Endothelial cell of umbilical vein (primary cell): ENCODE measurements at regions not wholly inside any gene's neighbourhood (a gene's known extent, or its start where the extent isn't known, plus 50 kb on each side); places are given as distances from the start of the nearest gene placed in this dataset.

Source experiments
- BruUV-seq: library from RNA; stranded (reverse); fragments of 400-500 nt; replicated peaks from 2 replicates; lab custom pipeline; 2021; lab: Mats Ljungman, UMichigan
- CTCF ChIA-PET: fragments of 300-600, 350-600 bp; sonication (Branson Sonifier 250); formaldehyde crosslinking; loops from one replicate; lab custom pipeline; 2021; ENCODE audit warnings: antibody characterized with exemption, inconsistent platforms; lab: Charles Lee
- POLR2A ChIA-PET: fragments of 300-600, 350-600 bp; sonication (Branson Sonifier 250); formaldehyde crosslinking; loops from one replicate; lab custom pipeline; 2021; ENCODE audit warnings: antibody characterized with exemption, inconsistent platforms; lab: Charles Lee
- DNase-seq: peaks from one replicate; pipeline ENCODE4 v3.0.0-alpha.2; 2011; ENCODE audit warnings: low read depth, low spot score
- FAIRE-seq: peaks from 2 replicates; lab custom pipeline; 2011; peaks lifted over from hg19 to GRCh38; lab: Jason Lieb, UNC
- H2AFZ ChIP-seq: 2 replicates; pipeline ENCODE4 v1.6.0; 2012; ENCODE audit warnings: low read depth, low read length, control low read depth, inconsistent platforms
- H3K27ac ChIP-seq: 2 replicates; pipeline ENCODE4 v1.5.1; 2011; ENCODE audit warnings: low read depth, mild to moderate bottlenecking, control low read depth, low read length, moderate library complexity; ENCODE audit not compliant: insufficient read depth
- H3K27me3 ChIP-seq, 2 experiments: 2 replicates each; pipeline versions ENCODE4 v1.6.0 to v1.6.1; 2011; ENCODE audit warnings: low read length in 2 of 2, mixed read lengths in 1 of 2; ENCODE audit not compliant: control insufficient read depth in 2 of 2, insufficient read depth in 2 of 2
- H3K36me3 ChIP-seq, 2 experiments: 2 replicates in 1 of 2; 3 replicates in 1 of 2; pipeline ENCODE4 v1.5.1; 2011; ENCODE audit warnings: low read length in 2 of 2, mild to moderate bottlenecking in 1 of 2, moderate library complexity in 1 of 2; ENCODE audit not compliant: control insufficient read depth in 2 of 2, insufficient read depth in 2 of 2; ENCODE audit errors: extremely low read depth in 1 of 2
- H3K4me1 ChIP-seq: 3 replicates; pipeline ENCODE4 v1.5.1; 2011; ENCODE audit warnings: mild to moderate bottlenecking, low read length; ENCODE audit not compliant: control insufficient read depth, insufficient read depth; ENCODE audit errors: extremely low read depth
- H3K4me2 ChIP-seq: 2 replicates; pipeline ENCODE4 v1.6.1; 2011; ENCODE audit warnings: low read length, control low read depth, mixed read lengths; ENCODE audit not compliant: insufficient read depth
- H3K4me3 ChIP-seq, 3 experiments: fragments of 200-600 bp in 1 of 3; sonication (generic), shearing (Covaris generic) in 1 of 3; replicated peaks in 1 of 3; 2 replicates each; pipeline ENCODE4 v1.5.1; 2011 to 2016; ENCODE audit warnings: control low read depth in 3 of 3, low read length in 3 of 3, mild to moderate bottlenecking in 2 of 3, inconsistent platforms in 1 of 3, low read depth in 1 of 3, moderate library complexity in 1 of 3; ENCODE audit not compliant: insufficient read depth in 1 of 3
- H3K79me2 ChIP-seq: 2 replicates; pipeline ENCODE4 v1.6.0; 2012; ENCODE audit warnings: low read length, inconsistent platforms; ENCODE audit not compliant: control insufficient read depth, insufficient read depth
- H3K9ac ChIP-seq: replicated peaks from 2 replicates; pipeline ENCODE3; 2011; ENCODE audit warnings: low read length, control low read depth; ENCODE audit not compliant: insufficient read depth; ENCODE audit errors: extremely low read depth
- H3K9me1 ChIP-seq: replicated peaks from 3 replicates; pipeline ENCODE4 v1.6.0; 2011; ENCODE audit warnings: mild to moderate bottlenecking, low read length; ENCODE audit not compliant: control insufficient read depth, insufficient read depth; ENCODE audit errors: extremely low read depth
- H3K9me3 ChIP-seq: replicated peaks from 2 replicates; pipeline ENCODE4 v1.5.1; 2012; ENCODE audit warnings: low read length, inconsistent platforms; ENCODE audit not compliant: control insufficient read depth, insufficient read depth
- H4K20me1 ChIP-seq: replicated peaks from 2 replicates; pipeline ENCODE3; 2011; ENCODE audit warnings: mild to moderate bottlenecking, low read length; ENCODE audit not compliant: control insufficient read depth, insufficient read depth; ENCODE audit errors: extremely low read depth
- EZH2 ChIP-seq: IDR thresholded peaks from 2 replicates; pipeline ENCODE4 v1.6.1; 2012; ENCODE audit warnings: borderline replicate concordance, low read depth, mild to moderate bottlenecking, moderate library complexity, low read length, inconsistent platforms; ENCODE audit not compliant: severe bottlenecking
- FOS ChIP-seq: IDR thresholded peaks from 2 replicates; pipeline ENCODE4 v1.6.1; 2011; ENCODE audit warnings: mild to moderate bottlenecking, low read length, moderate library complexity, borderline replicate concordance; ENCODE audit not compliant: insufficient read depth
- GATA2 ChIP-seq: IDR thresholded peaks from 2 replicates; pipeline ENCODE4 v1.7.0; 2011; ENCODE audit warnings: low read depth, mild to moderate bottlenecking, moderate library complexity, mixed read lengths, low read length; ENCODE audit not compliant: insufficient read length, insufficient read depth
- JUN ChIP-seq: IDR thresholded peaks from 2 replicates; pipeline ENCODE4 v1.6.1; 2011; ENCODE audit warnings: borderline replicate concordance, low read depth; ENCODE audit not compliant: insufficient read length, insufficient read depth
- MYC ChIP-seq: IDR thresholded peaks from one replicate; pipeline ENCODE4 v1.6.1; 2011; ENCODE audit warnings: mild to moderate bottlenecking, low read depth, low read length
- POLR2A ChIP-seq: IDR thresholded peaks from 2 replicates; pipeline ENCODE4 v1.6.1; 2012; ENCODE audit warnings: low read depth, mild to moderate bottlenecking, control low read depth, low read length
- POLR2AphosphoS5 ChIP-seq: IDR thresholded peaks from 2 replicates; pipeline ENCODE4 v1.6.1; 2012; ENCODE audit warnings: low read depth, mild to moderate bottlenecking, control low read depth, low read length, moderate library complexity; ENCODE audit not compliant: insufficient read depth
- dilution Hi-C: fragments of 300-500 bp; cut with MboI; formaldehyde crosslinking; loops from one replicate; pipeline ENCODE4 v1.15.0; 2019; ENCODE audit warnings: low sequenced_read_pairs; ENCODE audit not compliant: extremely low pct_ligation_motif_present
- intact Hi-C: fragments of 100-400 bp; cut with micrococcal nuclease; formaldehyde crosslinking; loops from one replicate; pipeline ENCODE4 v1.10.0; 2022
- TF ChIP-seq, protein P1 (sequence below), 2 donors: IDR thresholded peaks; 1 replicate in 1 of 2; 2 replicates in 1 of 2; pipeline ENCODE4 v1.5.1; 2011; ENCODE audit warnings: low read length in 2 of 2, mild to moderate bottlenecking in 2 of 2, moderate library complexity in 2 of 2, control low read depth in 1 of 2, inconsistent platforms in 1 of 2, low read depth in 1 of 2; ENCODE audit not compliant: insufficient read depth in 1 of 2; ENCODE audit errors: extremely low read depth in 1 of 2
- TF ChIP-seq, protein P2 (sequence below): IDR thresholded peaks from 2 replicates; pipeline ENCODE4 v1.6.1; 2011; ENCODE audit not compliant: insufficient read depth, insufficient read length

DNA sequence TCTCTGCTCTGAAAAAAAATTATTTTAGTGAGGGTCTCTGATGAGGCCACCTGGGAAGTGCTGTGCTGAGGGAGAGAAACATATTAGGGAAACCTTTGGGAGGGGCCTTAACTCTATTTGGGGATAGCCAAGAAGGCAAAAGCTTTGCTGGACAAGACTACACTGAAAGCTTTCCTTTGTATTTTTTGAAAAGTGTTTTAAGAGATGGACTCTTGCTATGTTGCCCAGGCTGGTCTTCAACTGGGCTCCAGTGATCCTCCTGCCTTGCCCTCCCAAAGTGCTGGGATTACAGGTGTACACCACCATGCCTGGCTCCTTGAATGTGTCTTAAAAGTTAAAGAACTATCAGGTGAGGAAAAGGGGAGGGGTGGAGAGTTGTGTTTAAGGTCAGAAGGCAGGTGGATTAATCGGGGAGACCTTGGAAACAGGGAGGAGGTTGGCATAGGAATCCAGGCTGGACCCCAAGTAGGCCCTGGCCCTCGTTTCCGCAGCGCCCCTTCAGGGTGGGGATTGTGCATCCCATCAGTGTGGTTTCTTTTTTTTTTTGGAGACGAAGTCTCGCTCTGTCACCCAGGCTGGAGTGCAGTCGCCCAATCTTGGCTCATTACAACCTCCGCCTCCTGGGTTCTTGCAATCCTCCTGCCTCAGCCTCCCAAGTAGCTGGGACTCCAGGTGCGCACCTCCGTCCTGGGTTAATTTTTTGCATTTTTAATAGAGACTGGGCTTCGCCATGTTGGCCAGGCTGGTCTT lies 92.1 kb downstream of the MYCN start:
- Histone ChIP-seq H3K9me1 (no peaks in the 10 kb centered on the region), H3K27me3 (no peaks in the 10 kb centered on the region), H3K9ac (no peak overlapping the region), H3K9me3 (peaks cover 3% of the 10 kb centered on the region), H3K36me3 (no peaks in the 10 kb centered on the region), H3K4me3 (no peak overlapping the region), H3K27ac (no peak overlapping the region), H3K4me1 (no peaks in the 10 kb centered on the region), H4K20me1 (no peaks in the 10 kb centered on the region), H3K79me2 (no peaks in the 10 kb centered on the region), H2AFZ (no peak overlapping the region), H3K4me2 (no peak overlapping the region)
- ChIA-PET CTCF (no interaction called here), POLR2A (no interaction called here)
- FAIRE-seq: no peak
- intact Hi-C loops (no loop called here), dilution Hi-C loops (no loop called here)
- no TSS peak for BruUV-seq
- no peak for DNase-seq
- TF ChIP-seq POLR2AphosphoS5: no peak
- TF ChIP-seq, protein P1, sequence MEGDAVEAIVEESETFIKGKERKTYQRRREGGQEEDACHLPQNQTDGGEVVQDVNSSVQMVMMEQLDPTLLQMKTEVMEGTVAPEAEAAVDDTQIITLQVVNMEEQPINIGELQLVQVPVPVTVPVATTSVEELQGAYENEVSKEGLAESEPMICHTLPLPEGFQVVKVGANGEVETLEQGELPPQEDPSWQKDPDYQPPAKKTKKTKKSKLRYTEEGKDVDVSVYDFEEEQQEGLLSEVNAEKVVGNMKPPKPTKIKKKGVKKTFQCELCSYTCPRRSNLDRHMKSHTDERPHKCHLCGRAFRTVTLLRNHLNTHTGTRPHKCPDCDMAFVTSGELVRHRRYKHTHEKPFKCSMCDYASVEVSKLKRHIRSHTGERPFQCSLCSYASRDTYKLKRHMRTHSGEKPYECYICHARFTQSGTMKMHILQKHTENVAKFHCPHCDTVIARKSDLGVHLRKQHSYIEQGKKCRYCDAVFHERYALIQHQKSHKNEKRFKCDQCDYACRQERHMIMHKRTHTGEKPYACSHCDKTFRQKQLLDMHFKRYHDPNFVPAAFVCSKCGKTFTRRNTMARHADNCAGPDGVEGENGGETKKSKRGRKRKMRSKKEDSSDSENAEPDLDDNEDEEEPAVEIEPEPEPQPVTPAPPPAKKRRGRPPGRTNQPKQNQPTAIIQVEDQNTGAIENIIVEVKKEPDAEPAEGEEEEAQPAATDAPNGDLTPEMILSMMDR (IDR thresholded peaks at IDR 0.05; ENCODE audit: extremely low read depth in 1 of 2, insufficient read depth in 1 of 2, low read depth in 1 of 2, low read length in 2 of 2): no peak
- TF ChIP-seq FOS: no peak
- TF ChIP-seq MYC: no peak
- no peak for TF ChIP-seq JUN
- TF ChIP-seq EZH2: no peak
- TF ChIP-seq GATA2: no peak
- TF ChIP-seq, protein P2, sequence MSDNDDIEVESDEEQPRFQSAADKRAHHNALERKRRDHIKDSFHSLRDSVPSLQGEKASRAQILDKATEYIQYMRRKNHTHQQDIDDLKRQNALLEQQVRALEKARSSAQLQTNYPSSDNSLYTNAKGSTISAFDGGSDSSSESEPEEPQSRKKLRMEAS: no peak
- no peak for TF ChIP-seq POLR2A
